GM23248 (cell line): ENCODE measurements at regions not wholly inside any gene's neighbourhood (a gene's known extent, or its start where the extent isn't known, plus 50 kb on each side); places are given as distances from the start of the nearest gene placed in this dataset.
"Not testable (repeated sequence)": the region's sequence is repeated elsewhere in the genome, so short reads cannot be mapped to it uniquely, and the experiment has no call there.

Experiments used
- DNase-seq: peaks from one replicate; pipeline ENCODE4 v3.0.0-alpha.2; 2015
- H2AFZ ChIP-seq: fragments of 200-600 bp; sonication (generic); 2 replicates; pipeline ENCODE4 v1.6.1; 2016; ENCODE audit warnings: antibody characterized with exemption
- H3F3A ChIP-seq: fragments of 200-600 bp; sonication (generic); 2 replicates; pipeline ENCODE4 v1.6.1; 2016; ENCODE audit warnings: mild to moderate bottlenecking, antibody characterized with exemption, mixed run types; ENCODE audit not compliant: insufficient read depth
- H3K27ac ChIP-seq: fragments of 200-600 bp; sonication (generic); 2 replicates; pipeline ENCODE4 v1.5.1; 2016; ENCODE audit warnings: mild to moderate bottlenecking
- H3K27me3 ChIP-seq: fragments of 200-600 bp; sonication (generic); replicated peaks from 2 replicates; pipeline ENCODE4 v1.6.1; 2016; ENCODE audit warnings: mild to moderate bottlenecking; ENCODE audit not compliant: insufficient read depth
- H3K36me3 ChIP-seq: fragments of 200-600 bp; sonication (generic); 2 replicates; pipeline ENCODE4 v1.6.1; 2016; ENCODE audit warnings: low read depth, mild to moderate bottlenecking
- H3K4me1 ChIP-seq: fragments of 200-600 bp; sonication (generic); 2 replicates; pipeline ENCODE4 v1.6.1; 2016; ENCODE audit warnings: mild to moderate bottlenecking; ENCODE audit not compliant: insufficient read depth
- H3K4me2 ChIP-seq: fragments of 200-600 bp; sonication (generic); one replicate; pipeline ENCODE4 v1.6.1; 2016; ENCODE audit warnings: mild to moderate bottlenecking; ENCODE audit not compliant: unreplicated experiment
- H3K4me3 ChIP-seq: fragments of 200-600 bp; sonication (generic); 2 replicates; pipeline ENCODE4 v1.5.1; 2016; ENCODE audit warnings: mild to moderate bottlenecking
- H3K79me2 ChIP-seq: fragments of 200-600 bp; sonication (generic); 2 replicates; pipeline ENCODE4 v1.6.1; 2016; ENCODE audit warnings: mild to moderate bottlenecking; ENCODE audit not compliant: insufficient read depth
- H3K9ac ChIP-seq: fragments of 200-600 bp; sonication (generic); 2 replicates; pipeline ENCODE4 v1.6.1; 2016; ENCODE audit warnings: mild to moderate bottlenecking
- H3K9me2 ChIP-seq: fragments of 200-600 bp; sonication (generic); 2 replicates; pipeline ENCODE4 v1.6.1; 2016; ENCODE audit warnings: mixed run types, mild to moderate bottlenecking, moderate library complexity; ENCODE audit not compliant: insufficient read depth
- H3K9me3 ChIP-seq: fragments of 200-600 bp; sonication (generic); one replicate; pipeline ENCODE4 v1.6.1; 2017; ENCODE audit warnings: low read depth
- H4K20me1 ChIP-seq: fragments of 200-600 bp; sonication (generic); 2 replicates; pipeline ENCODE4 v1.6.0; 2016; ENCODE audit not compliant: insufficient read depth
- EZH2 ChIP-seq: fragments of 200-600 bp; sonication (generic); IDR thresholded peaks from 2 replicates; pipeline ENCODE4 v1.6.1; 2018; ENCODE audit warnings: antibody characterized with exemption, mild to moderate bottlenecking; ENCODE audit not compliant: insufficient read depth, poor library complexity, severe bottlenecking
- EZH2phosphoT487 ChIP-seq: fragments of 200-600 bp; sonication (generic); IDR thresholded peaks from 2 replicates; pipeline ENCODE4 v1.6.1; 2018; ENCODE audit warnings: antibody characterized with exemption, moderate library complexity, mild to moderate bottlenecking, low read depth; ENCODE audit not compliant: insufficient read depth
- WGBS, 2 experiments: methylation state at CpG; one replicate each; pipeline ENCODE4 v1.1.6; 2015 to 2017; ENCODE audit warnings: low lambda C conversion rate in 2 of 2, low coverage in 1 of 2; ENCODE audit errors: missing lambda C conversion rate in 2 of 2; 5-methylcytosine and 5-hydroxymethylcytosine counted together
- in situ Hi-C: fragments of 300-500 bp; cut with MboI; formaldehyde crosslinking; loops from 2 replicates; pipeline ENCODE4 v1.15.0; 2020

DNA sequence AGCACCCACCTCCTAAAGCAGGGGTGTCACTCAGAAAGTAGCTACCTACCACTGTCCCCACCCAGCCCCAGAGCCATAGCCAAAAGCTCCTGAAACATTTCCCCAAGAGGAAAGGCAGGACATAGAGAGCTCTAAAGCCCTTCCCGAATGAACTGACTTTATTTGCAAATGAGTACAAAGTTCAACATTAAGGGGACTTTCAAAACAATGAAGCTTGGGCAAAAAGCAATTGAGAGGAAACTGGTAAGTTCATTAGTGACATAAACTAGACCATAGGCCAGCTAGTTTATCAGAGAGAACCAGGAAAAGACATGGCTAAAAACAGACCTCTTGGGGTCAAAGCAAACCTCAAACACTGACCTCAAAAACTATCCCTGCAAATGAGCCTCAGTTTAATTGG is 72.7 kb downstream of the IGLL5 start:
- Histone ChIP-seq H3K9me2 (no peaks in the 10 kb centered on the region), H3K9me3 (no peaks in the 10 kb centered on the region), H3K36me3 (no peaks in the 10 kb centered on the region), H3K79me2 (no peaks in the 10 kb centered on the region), H4K20me1 (no peaks in the 10 kb centered on the region), H3K4me3 (no peak overlapping the region), H2AFZ (no peak overlapping the region), H3K27ac (no peak overlapping the region), H3K27me3 (peaks cover 5% of the 10 kb centered on the region; the same call in 1 of the 2 replicates), H3K4me1 (no peaks in the 10 kb centered on the region), H3F3A (no peaks in the 10 kb centered on the region), H3K4me2 (no peak overlapping the region), H3K9ac (no peak overlapping the region)
- no peak for DNase-seq
- in situ Hi-C loops: loop anchor here (5.0 kb wide), 1 partner anchor 167 kb away; no protein-coding TSS in a partner anchor
- 48 to 55% methylated on average over 1 of the region's 1 CpG for whole genome bisulfite sequencing, 2 experiments
- TF ChIP-seq EZH2phosphoT487 (no peak), EZH2 (no peak)

DNA sequence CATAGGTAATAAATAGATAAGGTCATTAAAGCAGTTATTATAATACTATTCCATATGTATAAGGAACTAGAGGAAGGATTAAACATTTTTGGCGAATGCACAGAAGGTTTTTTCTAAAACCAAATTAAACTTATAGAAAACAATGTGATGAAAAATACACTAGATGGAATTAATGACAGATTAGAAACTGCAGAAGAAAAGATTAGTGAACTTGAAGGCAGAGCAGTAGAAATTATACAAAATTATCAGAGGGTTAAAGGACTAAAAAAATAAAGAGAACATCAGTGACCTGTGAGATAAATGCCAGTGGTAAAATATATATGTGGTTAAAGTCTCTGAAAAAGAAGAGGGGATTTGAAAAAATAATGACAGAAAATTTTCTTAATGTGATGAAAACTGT is 74.0 kb downstream of the IGLL5 start:
- WGBS, 2 experiments: 39 to 55% methylated on average over 1 of the region's 1 CpG
- Histone ChIP-seq H4K20me1 (no peaks in the 10 kb centered on the region), H3K27me3 (no peaks in the 10 kb centered on the region), H3K36me3 (no peaks in the 10 kb centered on the region), H3K4me3 (no peak overlapping the region), H2AFZ (no peak overlapping the region), H3K9me2 (no peaks in the 10 kb centered on the region), H3K4me1 (no peaks in the 10 kb centered on the region), H3K27ac (no peak overlapping the region), H3K9me3 (no peaks in the 10 kb centered on the region), H3K79me2 (no peaks in the 10 kb centered on the region), H3K4me2 (no peak overlapping the region), H3K9ac (no peak overlapping the region), H3F3A (no peaks in the 10 kb centered on the region)
- in situ Hi-C loops: loop anchor here (5.0 kb wide), 1 partner anchor 166 kb away; no protein-coding TSS in a partner anchor
- DNase-seq: no peak
- TF ChIP-seq EZH2phosphoT487 (no peak), EZH2 (no peak)

DNA sequence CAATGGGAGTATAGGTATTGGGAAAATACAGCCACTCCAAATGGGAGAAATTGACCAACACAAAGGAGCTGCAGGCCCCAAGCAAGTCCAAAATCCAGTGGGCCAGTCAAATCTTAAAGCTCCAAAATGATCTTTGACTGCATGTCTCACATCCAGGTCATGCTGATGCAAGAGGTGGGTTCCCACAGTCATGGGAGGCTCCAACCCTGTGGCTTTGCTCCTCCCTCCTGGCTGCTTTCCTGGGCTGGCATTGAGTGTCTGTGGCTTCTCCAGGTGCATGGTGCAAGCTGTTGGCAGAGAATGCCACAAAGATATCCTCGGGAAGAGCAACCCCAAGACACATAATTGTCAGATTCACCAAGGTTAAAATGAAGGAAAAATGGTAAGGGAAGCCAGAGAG is 80.8 kb downstream of the IGLL5 start:
- Histone ChIP-seq H3K9ac (no peak overlapping the region), H3K79me2 (no peaks in the 10 kb centered on the region), H3K9me2 (no peaks in the 10 kb centered on the region), H3K4me2 (no peak overlapping the region), H3K9me3 (no peaks in the 10 kb centered on the region), H3K4me1 (no peaks in the 10 kb centered on the region), H3F3A (no peaks in the 10 kb centered on the region), H2AFZ (no peak overlapping the region), H3K27ac (no peak overlapping the region), H3K4me3 (no peak overlapping the region), H3K36me3 (no peaks in the 10 kb centered on the region), H4K20me1 (no peaks in the 10 kb centered on the region), H3K27me3 (0 out of 2 replicates have a peak, but pooled peaks cover 5% of the 10 kb centered on the region)
- no peak for DNase-seq
- WGBS, 2 experiments: 0 to 5% methylated on average over 1 of the region's 1 CpG
- TF ChIP-seq EZH2: no peak
- TF ChIP-seq EZH2phosphoT487: no peak
- in situ Hi-C loops: no loop called here

DNA sequence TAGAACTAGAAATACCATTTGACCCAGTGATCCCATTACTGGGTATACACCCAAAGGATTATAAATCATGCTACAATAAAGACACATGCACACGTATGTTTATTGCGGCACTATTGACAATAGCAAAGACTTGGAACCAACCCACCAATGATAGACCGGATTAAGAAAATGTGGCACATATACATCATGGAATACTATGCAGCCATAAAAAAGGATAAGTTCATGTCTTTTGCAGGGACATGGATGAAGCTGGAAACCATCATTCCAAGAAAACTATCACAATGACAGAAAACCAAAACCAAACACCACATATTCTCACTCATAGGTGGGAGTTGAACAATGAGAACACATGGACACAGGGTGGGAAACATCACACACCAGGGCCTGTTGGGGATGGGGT is 85.0 kb downstream of the IGLL5 start:
- H3K36me3 ChIP-seq, in situ Hi-C loops, H3K9me2 ChIP-seq: not testable (repeated sequence)

DNA sequence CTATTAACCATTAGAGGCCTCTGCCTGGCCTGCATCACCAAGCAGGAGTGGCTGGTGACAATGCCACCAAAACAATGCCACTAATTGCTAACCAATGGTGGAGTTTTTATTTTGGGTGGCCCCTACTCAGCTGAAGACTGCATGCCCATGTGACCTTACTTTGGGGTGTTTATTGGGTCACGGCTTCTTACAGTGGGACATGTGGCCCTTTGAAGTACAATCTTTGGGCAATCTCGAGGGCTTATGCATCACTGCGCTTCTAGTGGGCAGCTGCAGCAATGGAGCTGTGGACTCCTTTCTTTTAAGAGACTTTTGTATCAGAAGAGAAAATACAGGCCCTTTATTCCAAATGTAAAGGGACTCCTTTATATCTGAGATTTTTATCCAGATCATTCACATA is 85.7 kb downstream of the IGLL5 start:
- no peak overlapping the region for H3K4me3 ChIP-seq
- H3K36me3 ChIP-seq: no peaks in the 10 kb centered on the region
- H3K9me3 ChIP-seq: no peaks in the 10 kb centered on the region
- H3K4me2 ChIP-seq: no peak overlapping the region
- 0 out of 2 replicates have a peak, but pooled peaks cover 5% of the 10 kb centered on the region for H3K27me3 ChIP-seq
- no peak for DNase-seq
- H3K4me1 ChIP-seq: no peaks in the 10 kb centered on the region
- no peak overlapping the region for H2AFZ ChIP-seq
- no peaks in the 10 kb centered on the region for H3K79me2 ChIP-seq
- WGBS, 2 experiments: 39 to 48% methylated on average over 3 of the region's 3 CpGs
- H3K9me2 ChIP-seq: no peaks in the 10 kb centered on the region
- H3F3A ChIP-seq: no peaks in the 10 kb centered on the region
- no peak overlapping the region for H3K27ac ChIP-seq
- no peaks in the 10 kb centered on the region for H4K20me1 ChIP-seq
- no peak for TF ChIP-seq EZH2
- TF ChIP-seq EZH2phosphoT487: no peak
- H3K9ac ChIP-seq: no peak overlapping the region
- in situ Hi-C loops: no loop called here

More for the DNA sequence above, 85.0 kb downstream of the IGLL5 start:
- H3K27ac ChIP-seq, H3K27me3 ChIP-seq, H3K9me3 ChIP-seq, H3K4me2 ChIP-seq, H3K4me1 ChIP-seq, H4K20me1 ChIP-seq, H2AFZ ChIP-seq, H3K4me3 ChIP-seq, DNase-seq, H3K9ac ChIP-seq, H3F3A ChIP-seq, H3K79me2 ChIP-seq: not testable (repeated sequence)
- WGBS, 2 experiments: 66 to 72% methylated on average over 3 of the region's 3 CpGs
